ENCODE measurements at regions not wholly inside any gene's neighbourhood (a gene's known extent, or its start where the extent isn't known, plus 50 kb on each side); places are given as distances from the start of the nearest gene placed in this dataset.

DNA sequence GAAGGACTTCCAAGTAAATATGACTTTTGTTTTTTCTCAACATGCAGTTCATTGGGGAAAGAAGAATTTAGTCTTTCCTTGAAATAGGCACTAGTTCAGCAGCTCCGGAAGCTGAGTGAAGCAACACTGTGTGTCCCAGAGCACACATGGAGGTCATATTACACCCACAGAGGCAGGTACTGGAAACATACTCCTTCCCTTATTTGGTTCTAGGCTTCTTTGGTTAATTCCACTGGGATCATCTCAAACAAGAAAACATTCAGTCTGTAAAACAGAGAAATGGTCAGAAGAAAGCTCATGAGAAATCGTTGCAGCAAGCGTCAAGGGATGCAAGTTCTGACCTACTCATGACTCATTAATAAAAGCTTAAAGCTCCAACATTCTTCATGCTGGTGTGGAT is 175.1 kb upstream of the PCSK5 start:
- no peak overlapping the region for H3K27ac ChIP-seq
- in situ Hi-C loops (cut with HindIII; ENCODE audit: low pct_ligation_motif_present, low sequenced_read_pairs) = no loop called here
- H3K27me3 ChIP-seq (replicated peaks) = no peaks in the 10 kb centered on the region
- H3K4me3 ChIP-seq (ENCODE audit: low read depth, low read length) = no peak overlapping the region
- peak; percentile 14 for DNase-seq
- no peaks in the 10 kb centered on the region for H3K36me3 ChIP-seq (replicated peaks)
- TF ChIP-seq, protein P1, sequence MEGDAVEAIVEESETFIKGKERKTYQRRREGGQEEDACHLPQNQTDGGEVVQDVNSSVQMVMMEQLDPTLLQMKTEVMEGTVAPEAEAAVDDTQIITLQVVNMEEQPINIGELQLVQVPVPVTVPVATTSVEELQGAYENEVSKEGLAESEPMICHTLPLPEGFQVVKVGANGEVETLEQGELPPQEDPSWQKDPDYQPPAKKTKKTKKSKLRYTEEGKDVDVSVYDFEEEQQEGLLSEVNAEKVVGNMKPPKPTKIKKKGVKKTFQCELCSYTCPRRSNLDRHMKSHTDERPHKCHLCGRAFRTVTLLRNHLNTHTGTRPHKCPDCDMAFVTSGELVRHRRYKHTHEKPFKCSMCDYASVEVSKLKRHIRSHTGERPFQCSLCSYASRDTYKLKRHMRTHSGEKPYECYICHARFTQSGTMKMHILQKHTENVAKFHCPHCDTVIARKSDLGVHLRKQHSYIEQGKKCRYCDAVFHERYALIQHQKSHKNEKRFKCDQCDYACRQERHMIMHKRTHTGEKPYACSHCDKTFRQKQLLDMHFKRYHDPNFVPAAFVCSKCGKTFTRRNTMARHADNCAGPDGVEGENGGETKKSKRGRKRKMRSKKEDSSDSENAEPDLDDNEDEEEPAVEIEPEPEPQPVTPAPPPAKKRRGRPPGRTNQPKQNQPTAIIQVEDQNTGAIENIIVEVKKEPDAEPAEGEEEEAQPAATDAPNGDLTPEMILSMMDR (IDR thresholded peaks at IDR 0.05; ENCODE audit: low read depth, low read length, missing control alignments) = no peak

DNA sequence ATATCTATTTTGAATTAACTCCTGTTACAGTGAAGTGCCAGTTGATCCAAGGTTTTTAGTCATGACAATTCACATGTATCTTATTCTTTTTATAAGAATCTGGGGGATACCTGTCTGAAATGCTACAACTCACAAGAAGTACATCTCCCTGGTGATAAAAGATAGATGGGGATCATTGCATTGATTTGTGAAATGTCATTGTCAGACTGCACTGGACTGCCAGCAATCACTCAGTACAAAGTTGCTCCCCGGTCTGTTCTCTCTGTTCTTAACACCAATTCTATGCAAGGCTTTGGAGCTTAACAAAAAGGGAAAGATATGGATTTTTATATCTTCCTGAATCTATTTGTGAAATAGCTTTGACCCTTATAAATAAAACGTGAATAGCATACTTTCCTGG is 171.8 kb upstream of the PCSK5 start:
- H3K36me3 ChIP-seq (replicated peaks) = no peaks in the 10 kb centered on the region
- H3K4me3 ChIP-seq (ENCODE audit: low read depth, low read length) = no peak overlapping the region
- H3K27me3 ChIP-seq (replicated peaks) = no peaks in the 10 kb centered on the region
- in situ Hi-C loops (cut with HindIII; ENCODE audit: low pct_ligation_motif_present, low sequenced_read_pairs) = no loop called here
- H3K27ac ChIP-seq = no peak overlapping the region
- TF ChIP-seq, protein P1 (IDR thresholded peaks at IDR 0.05; ENCODE audit: low read depth, low read length, missing control alignments) = no peak
- no peak for DNase-seq

DNA sequence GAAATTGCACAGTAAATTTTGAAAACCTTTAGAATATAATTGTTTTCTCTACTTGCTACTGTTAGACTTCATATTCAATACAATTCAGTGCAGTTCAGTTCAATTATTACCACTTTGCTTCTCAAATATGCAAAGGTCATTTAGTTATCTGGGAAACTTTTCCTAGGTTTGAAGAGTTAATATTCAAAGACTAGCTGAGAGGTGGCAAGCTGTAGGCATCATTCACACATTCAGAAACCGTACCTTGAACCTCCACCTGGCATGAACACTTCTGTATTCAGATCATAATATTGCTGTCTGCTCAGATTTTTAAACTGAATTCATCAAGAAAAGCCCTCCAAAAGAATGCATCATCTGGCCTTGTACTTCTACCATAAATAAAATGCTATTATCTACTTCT is 162.1 kb upstream of the PCSK5 start:
- Histone ChIP-seq H3K4me3 (ENCODE audit: low read depth, low read length) (no peak overlapping the region), H3K27ac (no peak overlapping the region), H3K36me3 (replicated peaks) (no peaks in the 10 kb centered on the region), H3K27me3 (replicated peaks) (no peaks in the 10 kb centered on the region)
- TF ChIP-seq, protein P1 (IDR thresholded peaks at IDR 0.05; ENCODE audit: low read depth, low read length, missing control alignments) = no peak
- in situ Hi-C loops (cut with HindIII; ENCODE audit: low pct_ligation_motif_present, low sequenced_read_pairs) = no loop called here
- no peak for DNase-seq

- TF ChIP-seq, protein P1 (IDR thresholded peaks at IDR 0.05; ENCODE audit: low read depth, low read length, missing control alignments) = no peak
- in situ Hi-C loops (cut with HindIII; ENCODE audit: low pct_ligation_motif_present, low sequenced_read_pairs) = no loop called here
- no peak for DNase-seq
- H3K36me3 ChIP-seq (replicated peaks) = no peaks in the 10 kb centered on the region
- H3K27me3 ChIP-seq (replicated peaks) = no peaks in the 10 kb centered on the region
- H3K27ac ChIP-seq = no peak overlapping the region
- H3K4me3 ChIP-seq (ENCODE audit: low read depth, low read length) = no peak overlapping the region
These were observed 155.7 kb upstream of the PCSK5 start for GRCh38 chr9:75734802-75735201.

GRCh38 chr9:75739884-75740611 is 150.4 kb upstream of the PCSK5 start:
- Histone ChIP-seq H3K4me3 (ENCODE audit: low read depth, low read length) (no peak overlapping the region), H3K27ac (no peak overlapping the region), H3K27me3 (replicated peaks) (no peaks in the 10 kb centered on the region), H3K36me3 (replicated peaks) (no peaks in the 10 kb centered on the region)
- no peak for DNase-seq
- in situ Hi-C loops (cut with HindIII; ENCODE audit: low pct_ligation_motif_present, low sequenced_read_pairs) = no loop called here
- TF ChIP-seq, protein P1 (IDR thresholded peaks at IDR 0.05; ENCODE audit: low read depth, low read length, missing control alignments) = no peak

GRCh38 chr9:75743855-75744254 is 146.6 kb upstream of the PCSK5 start:
- Histone ChIP-seq H3K4me3 (ENCODE audit: low read depth, low read length) (no peak overlapping the region), H3K27ac (no peak overlapping the region), H3K27me3 (replicated peaks) (no peaks in the 10 kb centered on the region), H3K36me3 (replicated peaks) (no peaks in the 10 kb centered on the region)
- TF ChIP-seq, protein P1 (IDR thresholded peaks at IDR 0.05; ENCODE audit: low read depth, low read length, missing control alignments) = no peak
- in situ Hi-C loops (cut with HindIII; ENCODE audit: low pct_ligation_motif_present, low sequenced_read_pairs) = no loop called here
- no peak for DNase-seq

Data from brain microvascular endothelial cell (primary cell).